ENCODE measurements at regions not wholly inside any gene's neighbourhood (a gene's known extent, or its start where the extent isn't known, plus 50 kb on each side); places are given as distances from the start of the nearest gene placed in this dataset.

GRCh38 chr14:85382341-85382740 lies 147.6 kb upstream of the FLRT2 start:
- CTCF ChIA-PET: no interaction called here
- POLR2A ChIA-PET: no interaction called here
- DNase-seq (ENCODE audit: extremely low spot score): no peak
- TF ChIP-seq FOXM1 (IDR thresholded peaks at IDR 0.05; ENCODE audit: borderline replicate concordance) (no peak), ARNT (IDR thresholded peaks at IDR 0.05) (no peak), TARDBP (IDR thresholded peaks at IDR 0.05) (no peak), CTBP1 (IDR thresholded peaks at IDR 0.05; ENCODE audit: borderline replicate concordance) (no peak), FOXK2 (IDR thresholded peaks at IDR 0.05) (no peak), HDGF (IDR thresholded peaks at IDR 0.05; ENCODE audit: borderline replicate concordance) (no peak), NFRKB (IDR thresholded peaks at IDR 0.05) (no peak), ELF4 (IDR thresholded peaks at IDR 0.05) (no peak), SUZ12 (IDR thresholded peaks at IDR 0.05) (no peak), SP1 (IDR thresholded peaks at IDR 0.05) (no peak)

- no peak for TF ChIP-seq ELF4 (IDR thresholded peaks at IDR 0.05)
- ChIA-PET CTCF (no interaction called here), POLR2A (no interaction called here)
- no peak for DNase-seq (ENCODE audit: extremely low spot score)
Observed at GRCh38 chr14:85387181-85387580, 142.8 kb upstream of the FLRT2 start.

- ChIA-PET CTCF (no interaction called here), POLR2A (no interaction called here)
- no peak for DNase-seq (ENCODE audit: extremely low spot score)
- TF ChIP-seq TARDBP (IDR thresholded peaks at IDR 0.05): no peak
- TF ChIP-seq NFRKB (IDR thresholded peaks at IDR 0.05): no peak
- no peak for TF ChIP-seq ARNT (IDR thresholded peaks at IDR 0.05)
- no peak for TF ChIP-seq LEF1 (IDR thresholded peaks at IDR 0.05; ENCODE audit: borderline replicate concordance)
- TF ChIP-seq SUZ12 (IDR thresholded peaks at IDR 0.05): no peak
- no peak for TF ChIP-seq HDGF (IDR thresholded peaks at IDR 0.05; ENCODE audit: borderline replicate concordance)
- no peak for TF ChIP-seq ELF4 (IDR thresholded peaks at IDR 0.05)
- TF ChIP-seq BHLHE40 (IDR thresholded peaks at IDR 0.05; ENCODE audit: borderline replicate concordance): no peak
- TF ChIP-seq FOXM1 (IDR thresholded peaks at IDR 0.05; ENCODE audit: borderline replicate concordance): no peak
- no peak for TF ChIP-seq ZNF384 (IDR thresholded peaks at IDR 0.05)
- no peak for TF ChIP-seq PKNOX1 (IDR thresholded peaks at IDR 0.05)
Observed at GRCh38 chr14:85390236-85390635, 139.7 kb upstream of the FLRT2 start.

GRCh38 chr14:85391455-85391854 lies 138.5 kb upstream of the FLRT2 start:
- DNase-seq (ENCODE audit: extremely low spot score): no peak
- ChIA-PET CTCF (no interaction called here), POLR2A (no interaction called here)
- TF ChIP-seq NFRKB (IDR thresholded peaks at IDR 0.05): no peak
- no peak for TF ChIP-seq ELF4 (IDR thresholded peaks at IDR 0.05)
- TF ChIP-seq ZNF384 (IDR thresholded peaks at IDR 0.05): no peak
- no peak for TF ChIP-seq PKNOX1 (IDR thresholded peaks at IDR 0.05)
- TF ChIP-seq BHLHE40 (IDR thresholded peaks at IDR 0.05; ENCODE audit: borderline replicate concordance): no peak
- TF ChIP-seq SP1 (IDR thresholded peaks at IDR 0.05): no peak
- TF ChIP-seq FOXA1 (IDR thresholded peaks at IDR 0.05): no peak
- no peak for TF ChIP-seq SUZ12 (IDR thresholded peaks at IDR 0.05)
- TF ChIP-seq L3MBTL2 (conservative IDR thresholded peaks at IDR 0.05): no peak
- TF ChIP-seq LEF1 (IDR thresholded peaks at IDR 0.05; ENCODE audit: borderline replicate concordance): no peak
- no peak for TF ChIP-seq FOXM1 (IDR thresholded peaks at IDR 0.05; ENCODE audit: borderline replicate concordance)
- TF ChIP-seq ARNT (IDR thresholded peaks at IDR 0.05): no peak
- no peak for TF ChIP-seq HDGF (IDR thresholded peaks at IDR 0.05; ENCODE audit: borderline replicate concordance)
- TF ChIP-seq FOXK2 (IDR thresholded peaks at IDR 0.05): no peak
- no peak for TF ChIP-seq TARDBP (IDR thresholded peaks at IDR 0.05)
- TF ChIP-seq CTBP1 (IDR thresholded peaks at IDR 0.05; ENCODE audit: borderline replicate concordance): no peak

- TF ChIP-seq PKNOX1 (IDR thresholded peaks at IDR 0.05) (no peak), SP1 (IDR thresholded peaks at IDR 0.05) (no peak)
- POLR2A ChIA-PET: no interaction called here
- DNase-seq (ENCODE audit: extremely low spot score): no peak
- CTCF ChIA-PET: no interaction called here
Observed at GRCh38 chr14:85391892-85392291, 138.1 kb upstream of the FLRT2 start.

GRCh38 chr14:85399186-85399585 lies 130.8 kb upstream of the FLRT2 start:
- ChIA-PET POLR2A (no interaction called here), CTCF (no interaction called here)

More at GRCh38 chr14:85399186-85399585, 130.8 kb upstream of the FLRT2 start:
- DNase-seq (ENCODE audit: extremely low spot score): no peak
- TF ChIP-seq BHLHE40 (IDR thresholded peaks at IDR 0.05; ENCODE audit: borderline replicate concordance) (no peak), FOXK2 (IDR thresholded peaks at IDR 0.05) (no peak), FOXA1 (IDR thresholded peaks at IDR 0.05) (no peak), LEF1 (IDR thresholded peaks at IDR 0.05; ENCODE audit: borderline replicate concordance) (no peak), FOXM1 (IDR thresholded peaks at IDR 0.05; ENCODE audit: borderline replicate concordance) (no peak), TARDBP (IDR thresholded peaks at IDR 0.05) (no peak), HDGF (IDR thresholded peaks at IDR 0.05; ENCODE audit: borderline replicate concordance) (no peak), ZNF384 (IDR thresholded peaks at IDR 0.05) (no peak), ARNT (IDR thresholded peaks at IDR 0.05) (no peak), PKNOX1 (IDR thresholded peaks at IDR 0.05) (no peak), CTBP1 (IDR thresholded peaks at IDR 0.05; ENCODE audit: borderline replicate concordance) (no peak), SUZ12 (IDR thresholded peaks at IDR 0.05) (no peak), L3MBTL2 (conservative IDR thresholded peaks at IDR 0.05) (no peak), ELF4 (IDR thresholded peaks at IDR 0.05) (no peak), NFRKB (IDR thresholded peaks at IDR 0.05) (no peak), SP1 (IDR thresholded peaks at IDR 0.05) (no peak)
